PC-3 (cell line): ENCODE measurements at regions not wholly inside any gene's neighbourhood (a gene's known extent, or its start where the extent isn't known, plus 50 kb on each side); places are given as distances from the start of the nearest gene placed in this dataset.

Source experiments
- ATAC-seq: fragments of 200-7000 bp; cut with Tn5 transposase; 2 replicates; pipeline ENCODE4 v1.9.1; 2020; ENCODE audit warnings: mild to moderate bottlenecking, moderate library complexity
- BruUV-seq: library from RNA; stranded (reverse); fragments of 400-500 nt; replicated peaks from 2 replicates; lab custom pipeline; 2021; lab: Mats Ljungman, UMichigan
- CTCF ChIA-PET: fragments of 300-600 bp; sonication (Branson Sonifier 250); formaldehyde crosslinking; loops from one replicate; lab custom pipeline; 2022; ENCODE audit warnings: antibody characterized with exemption; lab: Charles Lee
- POLR2A ChIA-PET: fragments of 300-600 bp; sonication (Branson Sonifier 250); formaldehyde crosslinking; loops from one replicate; lab custom pipeline; 2022; ENCODE audit warnings: antibody characterized with exemption; ENCODE audit not compliant: unreplicated experiment; lab: Charles Lee
- DNase-seq: peaks from one replicate; pipeline ENCODE4 v3.0.0-alpha.2; 2015
- H2AFZ ChIP-seq: fragments of 300-600 bp; sonication (generic); 2 replicates; pipeline ENCODE4 v1.6.0; 2016; ENCODE audit warnings: antibody characterized with exemption, low read length
- H3F3A ChIP-seq: fragments of 300-600 bp; sonication (generic); one replicate; pipeline ENCODE4 v1.6.0; 2017; ENCODE audit warnings: antibody characterized with exemption, low read length, control low read depth, mild to moderate bottlenecking; ENCODE audit not compliant: unreplicated experiment
- H3K27ac ChIP-seq: fragments of 300-600 bp; sonication (generic); 2 replicates; pipeline ENCODE4 v1.5.1; 2016; ENCODE audit warnings: mild to moderate bottlenecking, low read length
- H3K27me3 ChIP-seq: fragments of 300-600 bp; sonication (generic); 2 replicates; pipeline ENCODE4 v1.6.1; 2016; ENCODE audit warnings: low read length, mixed read lengths
- H3K36me3 ChIP-seq: fragments of 300-600 bp; sonication (generic); 2 replicates; pipeline ENCODE4 v1.6.1; 2016; ENCODE audit warnings: low read depth, mixed run types, low read length, mixed read lengths
- H3K4me1 ChIP-seq: fragments of 300-600 bp; sonication (generic); 2 replicates; pipeline ENCODE4 v1.5.1; 2016; ENCODE audit warnings: low read length; ENCODE audit not compliant: insufficient read depth
- H3K4me2 ChIP-seq: fragments of 300-600 bp; sonication (generic); 2 replicates; pipeline ENCODE4 v1.6.0; 2016; ENCODE audit warnings: low read length
- H3K4me3 ChIP-seq: fragments of 300-600 bp; sonication (generic); 2 replicates; pipeline ENCODE4 v1.5.1; 2016; ENCODE audit warnings: mild to moderate bottlenecking, low read length, mixed read lengths
- H3K79me2 ChIP-seq: fragments of 300-600 bp; sonication (generic); 2 replicates; pipeline ENCODE4 v1.6.1; 2017; ENCODE audit warnings: low read length, mixed read lengths
- H3K9ac ChIP-seq: fragments of 300-600 bp; sonication (generic); 2 replicates; pipeline ENCODE4 v1.6.0; 2016; ENCODE audit warnings: mild to moderate bottlenecking, low read length
- H3K9me2 ChIP-seq: fragments of 300-600 bp; sonication (generic); replicated peaks from 2 replicates; pipeline ENCODE4 v1.6.1; 2016; ENCODE audit warnings: mixed run types, low read length, mixed read lengths
- H3K9me3 ChIP-seq: fragments of 300-600 bp; sonication (generic); 2 replicates; pipeline ENCODE4 v1.6.1; 2016; ENCODE audit warnings: low read length, mixed read lengths
- H4K20me1 ChIP-seq: fragments of 300-600 bp; sonication (generic); 2 replicates; pipeline ENCODE4 v1.6.1; 2016; ENCODE audit warnings: low read length, mixed read lengths
- CTCF ChIP-seq: fragments of 300-600 bp; sonication (generic); conservative IDR thresholded peaks from 2 replicates; pipeline ENCODE4 v1.5.1; 2017; ENCODE audit warnings: antibody characterized with exemption, low read depth, mild to moderate bottlenecking, low read length
- EZH2 ChIP-seq: fragments of 300-600 bp; sonication (generic); IDR thresholded peaks from one replicate; pipeline ENCODE4 v1.6.1; 2017; ENCODE audit warnings: antibody characterized with exemption, mild to moderate bottlenecking, low read length; ENCODE audit not compliant: unreplicated experiment
- EZH2phosphoT487 ChIP-seq: fragments of 300-600 bp; sonication (generic); IDR thresholded peaks from 2 replicates; pipeline ENCODE4 v1.6.1; 2018; ENCODE audit warnings: mild to moderate bottlenecking, antibody characterized with exemption, low read length, borderline replicate concordance
- intact Hi-C: fragments of 100-400 bp; cut with micrococcal nuclease; formaldehyde crosslinking; loops from 2 replicates; pipeline ENCODE4 v1.9.0; 2023

GRCh38 chr2:4515871-4516761 is 812.7 kb downstream of the DCDC2C start:
- H3K27ac ChIP-seq = no peak overlapping the region
- ATAC-seq (no peak), DNase-seq (no peak)
- no peaks in the 10 kb centered on the region for H4K20me1 ChIP-seq
- CTCF ChIA-PET = no interaction called here
- intact Hi-C loops = no loop called here
- 0 out of 2 replicates have a peak, but pooled peaks cover 7% of the 10 kb centered on the region for H3K9me3 ChIP-seq
- no TSS peak for BruUV-seq
- no peaks in the 10 kb centered on the region for H3K9me2 ChIP-seq
- no peak overlapping the region for H2AFZ ChIP-seq
- H3K4me3 ChIP-seq = no peak overlapping the region
- no peaks in the 10 kb centered on the region for H3K36me3 ChIP-seq
- no peaks in the 10 kb centered on the region for H3K27me3 ChIP-seq
- TF ChIP-seq EZH2phosphoT487 (no peak), EZH2 (no peak), CTCF (no peak)
- no peaks in the 10 kb centered on the region for H3K79me2 ChIP-seq
- POLR2A ChIA-PET = no interaction called here
- no peak overlapping the region for H3K9ac ChIP-seq
- no peaks in the 10 kb centered on the region for H3K4me1 ChIP-seq
- no peaks in the 10 kb centered on the region for H3F3A ChIP-seq
- H3K4me2 ChIP-seq = no peak overlapping the region

GRCh38 chr2:4518596-4518995 is 815.2 kb downstream of the DCDC2C start:
- CTCF ChIA-PET = no interaction called here
- intact Hi-C loops = no loop called here
- Histone ChIP-seq H3K9ac (no peak overlapping the region), H4K20me1 (no peaks in the 10 kb centered on the region), H3K36me3 (no peaks in the 10 kb centered on the region), H3K9me3 (0 out of 2 replicates have a peak, but pooled peaks cover 5% of the 10 kb centered on the region), H3K4me1 (no peaks in the 10 kb centered on the region), H3K9me2 (no peaks in the 10 kb centered on the region), H3K4me3 (no peak overlapping the region), H3K27me3 (no peaks in the 10 kb centered on the region), H2AFZ (no peak overlapping the region), H3K4me2 (no peak overlapping the region), H3K79me2 (no peaks in the 10 kb centered on the region), H3K27ac (no peak overlapping the region), H3F3A (no peaks in the 10 kb centered on the region)
- ATAC-seq (no peak), DNase-seq (no peak)
- POLR2A ChIA-PET = no interaction called here
- no TSS peak for BruUV-seq
- TF ChIP-seq EZH2phosphoT487 (no peak), EZH2 (no peak), CTCF (no peak)
